ENCODE measurements at regions not wholly inside any gene's neighbourhood (a gene's known extent, or its start where the extent isn't known, plus 50 kb on each side); places are given as distances from the start of the nearest gene placed in this dataset.
"Not testable (repeated sequence)": the region's sequence is repeated elsewhere in the genome, so short reads cannot be mapped to it uniquely, and the experiment has no call there.

GRCh38 chr17:72471296-72471695, 350.5 kb downstream of the SOX9 start:
- Histone ChIP-seq H3K9ac (ENCODE audit: low read depth in 2 of 2, low read length in 2 of 2) (no peak overlapping the region), H3K36me3 (no peaks in the 10 kb centered on the region), H3K27ac (no peak overlapping the region), H3K27me3 (no peaks in the 10 kb centered on the region), H3K9me3 (no peaks in the 10 kb centered on the region), H3K4me3 (no peak overlapping the region), H3K4me1 (peaks cover 10% of the 10 kb centered on the region)
- no peak for TF ChIP-seq CTCF (IDR thresholded peaks at IDR 0.05)
- no peak for DNase-seq
- intact Hi-C loops (cut with DNase I), result no loop called here

GRCh38 chr17:72472106-72472505, 351.3 kb downstream of the SOX9 start:
- Histone ChIP-seq H3K9ac (ENCODE audit: low read depth in 2 of 2, low read length in 2 of 2) (no peak overlapping the region), H3K27ac (no peak overlapping the region)

GRCh38 chr17:72472853-72473390, 352.1 kb downstream of the SOX9 start:
- H3K36me3 ChIP-seq; H3K27ac ChIP-seq; DNase-seq; H3K9me3 ChIP-seq; H3K4me3 ChIP-seq; H3K9ac ChIP-seq (ENCODE audit: low read depth in 2 of 2, low read length in 2 of 2); H3K27me3 ChIP-seq; intact Hi-C loops (cut with DNase I); H3K4me1 ChIP-seq: not testable (repeated sequence)

More at GRCh38 chr17:72472106-72472505, 351.3 kb downstream of the SOX9 start:
- Histone ChIP-seq H3K36me3 (no peaks in the 10 kb centered on the region), H3K9me3 (no peaks in the 10 kb centered on the region), H3K4me3 (no peak overlapping the region), H3K4me1 (peaks cover 10% of the 10 kb centered on the region), H3K27me3 (no peaks in the 10 kb centered on the region)
- intact Hi-C loops (cut with DNase I), result no loop called here
- no peak for DNase-seq
- no peak for TF ChIP-seq CTCF (IDR thresholded peaks at IDR 0.05)

GRCh38 chr17:72474243-72474642, 353.4 kb downstream of the SOX9 start:
- Histone ChIP-seq H3K4me1 (no peaks in the 10 kb centered on the region), H3K36me3 (no peaks in the 10 kb centered on the region), H3K27me3 (no peaks in the 10 kb centered on the region), H3K9me3 (no peaks in the 10 kb centered on the region), H3K9ac (ENCODE audit: low read depth in 2 of 2, low read length in 2 of 2) (no peak overlapping the region), H3K4me3 (no peak overlapping the region), H3K27ac (no peak overlapping the region)
- DNase-seq, result no peak
- intact Hi-C loops (cut with DNase I), result no loop called here
- TF ChIP-seq CTCF (IDR thresholded peaks at IDR 0.05), result no peak

GRCh38 chr17:72474719-72475477, 354.1 kb downstream of the SOX9 start:
- Histone ChIP-seq H3K27me3 (no peaks in the 10 kb centered on the region), H3K9ac (ENCODE audit: low read depth in 2 of 2, low read length in 2 of 2) (peak overlapping the region in 1 of 2 donors; percentile 38), H3K4me3 (no peak overlapping the region), H3K27ac (peak overlapping the region; percentile 5), H3K36me3 (no peaks in the 10 kb centered on the region), H3K4me1 (no peaks in the 10 kb centered on the region), H3K9me3 (no peaks in the 10 kb centered on the region)
- intact Hi-C loops (cut with DNase I), result no loop called here
- no peak for TF ChIP-seq CTCF (IDR thresholded peaks at IDR 0.05)
- no peak for DNase-seq

GRCh38 chr17:72476134-72476533, 355.3 kb downstream of the SOX9 start:
- no peak for TF ChIP-seq CTCF (IDR thresholded peaks at IDR 0.05)
- no peaks in the 10 kb centered on the region for H3K4me1 ChIP-seq
- H3K27me3 ChIP-seq, result no peaks in the 10 kb centered on the region
- intact Hi-C loops (cut with DNase I), result no loop called here
- no peak overlapping the region for H3K9ac ChIP-seq (ENCODE audit: low read depth in 2 of 2, low read length in 2 of 2)
- H3K4me3 ChIP-seq, result no peak overlapping the region
- no peaks in the 10 kb centered on the region for H3K36me3 ChIP-seq
- H3K27ac ChIP-seq, result peak overlapping the region; percentile 57
- no peaks in the 10 kb centered on the region for H3K9me3 ChIP-seq
- DNase-seq, result no peak

Measured in colonic mucosa (tissue), 4 donors.